ENCODE measurements at regions not wholly inside any gene's neighbourhood (a gene's known extent, or its start where the extent isn't known, plus 50 kb on each side); places are given as distances from the start of the nearest gene placed in this dataset.

GRCh38 chr2:163187119-163187518, 348.6 kb upstream of the KCNH7 start:
- TF ChIP-seq, protein P1, sequence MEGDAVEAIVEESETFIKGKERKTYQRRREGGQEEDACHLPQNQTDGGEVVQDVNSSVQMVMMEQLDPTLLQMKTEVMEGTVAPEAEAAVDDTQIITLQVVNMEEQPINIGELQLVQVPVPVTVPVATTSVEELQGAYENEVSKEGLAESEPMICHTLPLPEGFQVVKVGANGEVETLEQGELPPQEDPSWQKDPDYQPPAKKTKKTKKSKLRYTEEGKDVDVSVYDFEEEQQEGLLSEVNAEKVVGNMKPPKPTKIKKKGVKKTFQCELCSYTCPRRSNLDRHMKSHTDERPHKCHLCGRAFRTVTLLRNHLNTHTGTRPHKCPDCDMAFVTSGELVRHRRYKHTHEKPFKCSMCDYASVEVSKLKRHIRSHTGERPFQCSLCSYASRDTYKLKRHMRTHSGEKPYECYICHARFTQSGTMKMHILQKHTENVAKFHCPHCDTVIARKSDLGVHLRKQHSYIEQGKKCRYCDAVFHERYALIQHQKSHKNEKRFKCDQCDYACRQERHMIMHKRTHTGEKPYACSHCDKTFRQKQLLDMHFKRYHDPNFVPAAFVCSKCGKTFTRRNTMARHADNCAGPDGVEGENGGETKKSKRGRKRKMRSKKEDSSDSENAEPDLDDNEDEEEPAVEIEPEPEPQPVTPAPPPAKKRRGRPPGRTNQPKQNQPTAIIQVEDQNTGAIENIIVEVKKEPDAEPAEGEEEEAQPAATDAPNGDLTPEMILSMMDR (IDR thresholded peaks at IDR 0.05; ENCODE audit: insufficient read depth, low read length, poor library complexity, severe bottlenecking) = no peak
- TF ChIP-seq EZH2phosphoT487 (conservative IDR thresholded peaks at IDR 0.05; ENCODE audit: low read length) = no peak
